IMR-90 (cell line): ENCODE measurements at regions not wholly inside any gene's neighbourhood (a gene's known extent, or its start where the extent isn't known, plus 50 kb on each side); places are given as distances from the start of the nearest gene placed in this dataset.

Experiments used
- CEBPB ChIP-seq: IDR thresholded peaks from 2 replicates; pipeline ENCODE4 v1.6.1; 2012; ENCODE audit warnings: low read depth, low read length, improper control_type of control experiment
- FOS ChIP-seq: fragments of 150-350 bp; IDR thresholded peaks from 2 replicates; pipeline ENCODE4 v1.6.1; 2016; ENCODE audit warnings: low read depth, low read length
- MAFK ChIP-seq: IDR thresholded peaks from 2 replicates; pipeline ENCODE4 v1.6.1; 2012; ENCODE audit warnings: low read depth, low read length, improper control_type of control experiment
- MAZ ChIP-seq: IDR thresholded peaks from 2 replicates; pipeline ENCODE4 v1.6.1; 2012; ENCODE audit warnings: low read depth, mild to moderate bottlenecking, low read length, improper control_type of control experiment, moderate library complexity, borderline replicate concordance
- POLR2A ChIP-seq: IDR thresholded peaks from 2 replicates; pipeline ENCODE4 v1.6.1; 2012; ENCODE audit warnings: mild to moderate bottlenecking, low read depth, low read length
- RCOR1 ChIP-seq: IDR thresholded peaks from 2 replicates; pipeline ENCODE4 v1.6.1; 2012; ENCODE audit warnings: mild to moderate bottlenecking, low read length, improper control_type of control experiment; ENCODE audit not compliant: insufficient replicate concordance
- RFX5 ChIP-seq: IDR thresholded peaks from 2 replicates; pipeline ENCODE4 v1.8.0; 2012; ENCODE audit warnings: low read depth, mild to moderate bottlenecking, low read length, moderate library complexity
- TF ChIP-seq, protein P1 (sequence below): fragments of 150-350 bp; IDR thresholded peaks from 2 replicates; pipeline ENCODE4 v1.6.1; 2016; ENCODE audit warnings: low read depth, mild to moderate bottlenecking, low read length, moderate library complexity, borderline replicate concordance
- TF ChIP-seq, protein P2 (sequence below): conservative IDR thresholded peaks from 2 replicates; pipeline ENCODE4 v1.5.1; 2012; ENCODE audit warnings: mild to moderate bottlenecking, low read depth, low read length, improper control_type of control experiment

DNA sequence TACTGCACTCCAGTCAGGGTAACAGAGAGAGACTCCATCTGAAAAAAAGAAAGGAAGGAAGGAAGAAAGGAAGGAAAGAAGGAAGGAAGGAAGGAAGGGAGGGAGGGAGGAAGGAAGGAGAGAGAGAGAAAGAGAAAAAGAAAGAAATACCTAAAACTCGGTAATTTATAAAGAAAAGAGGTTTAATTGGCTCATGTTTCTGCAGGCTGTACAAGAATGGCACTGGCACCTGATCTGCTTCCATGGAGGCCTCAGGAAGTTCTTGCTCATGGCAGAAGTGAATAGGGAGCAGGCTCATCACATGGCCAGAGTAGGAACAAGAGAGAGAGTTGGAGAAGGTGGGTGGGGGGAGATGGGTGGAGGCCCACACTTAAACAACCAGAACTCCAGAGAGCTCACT is 215.2 kb upstream of the IRX3 start:
- TF ChIP-seq, protein P1, sequence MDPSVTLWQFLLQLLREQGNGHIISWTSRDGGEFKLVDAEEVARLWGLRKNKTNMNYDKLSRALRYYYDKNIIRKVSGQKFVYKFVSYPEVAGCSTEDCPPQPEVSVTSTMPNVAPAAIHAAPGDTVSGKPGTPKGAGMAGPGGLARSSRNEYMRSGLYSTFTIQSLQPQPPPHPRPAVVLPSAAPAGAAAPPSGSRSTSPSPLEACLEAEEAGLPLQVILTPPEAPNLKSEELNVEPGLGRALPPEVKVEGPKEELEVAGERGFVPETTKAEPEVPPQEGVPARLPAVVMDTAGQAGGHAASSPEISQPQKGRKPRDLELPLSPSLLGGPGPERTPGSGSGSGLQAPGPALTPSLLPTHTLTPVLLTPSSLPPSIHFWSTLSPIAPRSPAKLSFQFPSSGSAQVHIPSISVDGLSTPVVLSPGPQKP, result no peak
- no peak for TF ChIP-seq MAFK
- TF ChIP-seq, protein P2, sequence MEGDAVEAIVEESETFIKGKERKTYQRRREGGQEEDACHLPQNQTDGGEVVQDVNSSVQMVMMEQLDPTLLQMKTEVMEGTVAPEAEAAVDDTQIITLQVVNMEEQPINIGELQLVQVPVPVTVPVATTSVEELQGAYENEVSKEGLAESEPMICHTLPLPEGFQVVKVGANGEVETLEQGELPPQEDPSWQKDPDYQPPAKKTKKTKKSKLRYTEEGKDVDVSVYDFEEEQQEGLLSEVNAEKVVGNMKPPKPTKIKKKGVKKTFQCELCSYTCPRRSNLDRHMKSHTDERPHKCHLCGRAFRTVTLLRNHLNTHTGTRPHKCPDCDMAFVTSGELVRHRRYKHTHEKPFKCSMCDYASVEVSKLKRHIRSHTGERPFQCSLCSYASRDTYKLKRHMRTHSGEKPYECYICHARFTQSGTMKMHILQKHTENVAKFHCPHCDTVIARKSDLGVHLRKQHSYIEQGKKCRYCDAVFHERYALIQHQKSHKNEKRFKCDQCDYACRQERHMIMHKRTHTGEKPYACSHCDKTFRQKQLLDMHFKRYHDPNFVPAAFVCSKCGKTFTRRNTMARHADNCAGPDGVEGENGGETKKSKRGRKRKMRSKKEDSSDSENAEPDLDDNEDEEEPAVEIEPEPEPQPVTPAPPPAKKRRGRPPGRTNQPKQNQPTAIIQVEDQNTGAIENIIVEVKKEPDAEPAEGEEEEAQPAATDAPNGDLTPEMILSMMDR, result no peak
- TF ChIP-seq RFX5, result no peak
- TF ChIP-seq FOS, result no peak
- TF ChIP-seq RCOR1, result no peak
- no peak for TF ChIP-seq POLR2A
- no peak for TF ChIP-seq MAZ
- no peak for TF ChIP-seq CEBPB
